KMS-11 (cell line): ENCODE measurements at regions not wholly inside any gene's neighbourhood (a gene's known extent, or its start where the extent isn't known, plus 50 kb on each side); places are given as distances from the start of the nearest gene placed in this dataset.

Source experiments
- H2AFZ ChIP-seq: fragments of 200-600 bp; sonication (generic); 2 replicates; pipeline ENCODE4 v1.6.1; 2016; ENCODE audit warnings: antibody characterized with exemption, mixed run types, low read depth
- H3K27ac ChIP-seq: fragments of 200-600 bp; sonication (generic); 2 replicates; pipeline ENCODE4 v1.6.1; 2016; ENCODE audit warnings: mild to moderate bottlenecking, mixed run types
- H3K27me3 ChIP-seq: fragments of 200-600 bp; sonication (generic); 2 replicates; pipeline ENCODE4 v1.6.1; 2017; ENCODE audit warnings: mild to moderate bottlenecking, low read depth, mixed run types, moderate library complexity; ENCODE audit not compliant: insufficient read depth
- H3K36me3 ChIP-seq: fragments of 200-600 bp; sonication (generic); 2 replicates; pipeline ENCODE4 v1.6.1; 2017; ENCODE audit warnings: mild to moderate bottlenecking, mixed run types; ENCODE audit not compliant: insufficient read depth
- H3K4me1 ChIP-seq: fragments of 200-600 bp; sonication (generic); 2 replicates; pipeline ENCODE4 v1.6.1; 2016; ENCODE audit warnings: mild to moderate bottlenecking, low read depth, mixed run types; ENCODE audit not compliant: poor library complexity, severe bottlenecking
- H3K4me2 ChIP-seq: fragments of 200-600 bp; sonication (generic); 2 replicates; pipeline ENCODE4 v1.7.0; 2016; ENCODE audit warnings: mild to moderate bottlenecking, mixed run types
- H3K4me3 ChIP-seq: fragments of 200-600 bp; sonication (generic); IDR thresholded peaks from 2 replicates; pipeline ENCODE4 v1.6.1; 2017; ENCODE audit warnings: low read depth, low read length, mixed read lengths; ENCODE audit not compliant: insufficient read depth
- H3K79me2 ChIP-seq: fragments of 200-600 bp; sonication (generic); 2 replicates; pipeline ENCODE4 v1.6.1; 2016; ENCODE audit warnings: low read depth, mixed run types; ENCODE audit not compliant: insufficient read depth
- H3K9ac ChIP-seq: fragments of 200-600 bp; sonication (generic); 2 replicates; pipeline ENCODE4 v1.6.1; 2016; ENCODE audit warnings: mild to moderate bottlenecking, mixed run types
- H4K20me1 ChIP-seq: fragments of 200-600 bp; sonication (generic); 2 replicates; pipeline ENCODE4 v1.6.1; 2016; ENCODE audit warnings: mild to moderate bottlenecking, mixed run types; ENCODE audit not compliant: insufficient read depth
- CTCF ChIP-seq: fragments of 200-600 bp; sonication (generic); conservative IDR thresholded peaks from 2 replicates; pipeline ENCODE4 v1.6.1; 2017; ENCODE audit warnings: low read depth, mild to moderate bottlenecking, antibody characterized with exemption, low read length, moderate library complexity, mixed read lengths

GRCh38 chr21:36640721-36641244 lies 58.1 kb upstream of the SIM2 start:
- no peak for TF ChIP-seq CTCF

GRCh38 chr21:36641346-36641745 lies 57.6 kb upstream of the SIM2 start:
- H3K9ac ChIP-seq, result no peak overlapping the region
- no peaks in the 10 kb centered on the region for H3K27me3 ChIP-seq
- no peak overlapping the region for H3K4me2 ChIP-seq
- no peak overlapping the region for H3K4me3 ChIP-seq
- no peaks in the 10 kb centered on the region for H3K36me3 ChIP-seq
- H3K79me2 ChIP-seq, result no peaks in the 10 kb centered on the region
- H3K27ac ChIP-seq, result no peak overlapping the region
- H2AFZ ChIP-seq, result no peak overlapping the region
- H3K4me1 ChIP-seq, result no peaks in the 10 kb centered on the region
- H4K20me1 ChIP-seq, result no peaks in the 10 kb centered on the region
- TF ChIP-seq CTCF, result no peak

More at GRCh38 chr21:36640721-36641244, 58.1 kb upstream of the SIM2 start:
- Histone ChIP-seq H2AFZ (no peak overlapping the region), H3K9ac (no peak overlapping the region), H4K20me1 (no peaks in the 10 kb centered on the region), H3K27ac (no peak overlapping the region), H3K4me2 (no peak overlapping the region), H3K36me3 (no peaks in the 10 kb centered on the region), H3K79me2 (no peaks in the 10 kb centered on the region), H3K27me3 (no peaks in the 10 kb centered on the region), H3K4me1 (no peaks in the 10 kb centered on the region), H3K4me3 (no peak overlapping the region)

- no peaks in the 10 kb centered on the region for H3K4me1 ChIP-seq
- TF ChIP-seq CTCF, result no peak
- H3K4me3 ChIP-seq, result no peak overlapping the region
- no peaks in the 10 kb centered on the region for H3K79me2 ChIP-seq
- no peaks in the 10 kb centered on the region for H3K36me3 ChIP-seq
- no peak overlapping the region for H2AFZ ChIP-seq
- H3K27me3 ChIP-seq, result no peaks in the 10 kb centered on the region
- H3K4me2 ChIP-seq, result no peak overlapping the region
- no peaks in the 10 kb centered on the region for H4K20me1 ChIP-seq
- no peak overlapping the region for H3K9ac ChIP-seq
- H3K27ac ChIP-seq, result no peak overlapping the region
These were observed 57.0 kb upstream of the SIM2 start for GRCh38 chr21:36641886-36642285.

- no peak overlapping the region for H3K4me3 ChIP-seq
- no peaks in the 10 kb centered on the region for H3K36me3 ChIP-seq
- no peak overlapping the region for H3K4me2 ChIP-seq
- H3K9ac ChIP-seq, result no peak overlapping the region
- H4K20me1 ChIP-seq, result no peaks in the 10 kb centered on the region
- H3K27me3 ChIP-seq, result no peaks in the 10 kb centered on the region
- no peaks in the 10 kb centered on the region for H3K4me1 ChIP-seq
- no peaks in the 10 kb centered on the region for H3K79me2 ChIP-seq
- no peak overlapping the region for H3K27ac ChIP-seq
- no peak overlapping the region for H2AFZ ChIP-seq
- TF ChIP-seq CTCF, result no peak
These were observed 56.1 kb upstream of the SIM2 start for GRCh38 chr21:36642777-36643176.
